ENCODE measurements at regions not wholly inside any gene's neighbourhood (a gene's known extent, or its start where the extent isn't known, plus 50 kb on each side); places are given as distances from the start of the nearest gene placed in this dataset.

GRCh38 chr14:101477648-101478047 lies 83.6 kb upstream of the DIO3 start:
- no peak for TF ChIP-seq CTCF (IDR thresholded peaks at IDR 0.05; ENCODE audit: insufficient read depth, low read length, poor library complexity, severe bottlenecking)
- no peak for TF ChIP-seq EZH2phosphoT487 (conservative IDR thresholded peaks at IDR 0.05; ENCODE audit: low read length)
- Histone ChIP-seq H3K79me2 (ENCODE audit: insufficient read depth, low read length) (no peaks in the 10 kb centered on the region), H3K27ac (ENCODE audit: low read depth, low read length) (no peak overlapping the region), H2AFZ (ENCODE audit: low read depth, low read length, severe bottlenecking) (no peak overlapping the region), H3K27me3 (ENCODE audit: low read length) (no peaks in the 10 kb centered on the region), H3K4me3 (ENCODE audit: insufficient read depth, low read length, poor library complexity, severe bottlenecking) (no peak overlapping the region), H3K9me3 (ENCODE audit: insufficient read depth, low read length) (no peaks in the 10 kb centered on the region), H3K9me2 (replicated peaks; ENCODE audit: insufficient read depth, low read length) (no peaks in the 10 kb centered on the region), H4K20me1 (ENCODE audit: low read depth, low read length) (no peaks in the 10 kb centered on the region), H3K9ac (ENCODE audit: low read length) (no peak overlapping the region), H3F3A (ENCODE audit: insufficient read depth) (no peaks in the 10 kb centered on the region), H3K36me3 (ENCODE audit: low read length) (no peaks in the 10 kb centered on the region), H3K4me2 (ENCODE audit: low read depth, low read length, poor library complexity, severe bottlenecking) (no peak overlapping the region)

GRCh38 chr14:101478096-101478495 lies 83.2 kb upstream of the DIO3 start:
- no peak overlapping the region for H3K4me3 ChIP-seq (ENCODE audit: insufficient read depth, low read length, poor library complexity, severe bottlenecking)
- H3K79me2 ChIP-seq (ENCODE audit: insufficient read depth, low read length) = no peaks in the 10 kb centered on the region
- no peak overlapping the region for H2AFZ ChIP-seq (ENCODE audit: low read depth, low read length, severe bottlenecking)
- no peak overlapping the region for H3K9ac ChIP-seq (ENCODE audit: low read length)
- H4K20me1 ChIP-seq (ENCODE audit: low read depth, low read length) = no peaks in the 10 kb centered on the region
- H3K27me3 ChIP-seq (ENCODE audit: low read length) = no peaks in the 10 kb centered on the region
- no peak overlapping the region for H3K4me2 ChIP-seq (ENCODE audit: low read depth, low read length, poor library complexity, severe bottlenecking)
- H3F3A ChIP-seq (ENCODE audit: insufficient read depth) = no peaks in the 10 kb centered on the region
- no peak overlapping the region for H3K27ac ChIP-seq (ENCODE audit: low read depth, low read length)
- H3K9me2 ChIP-seq (replicated peaks; ENCODE audit: insufficient read depth, low read length) = no peaks in the 10 kb centered on the region
- TF ChIP-seq CTCF (IDR thresholded peaks at IDR 0.05; ENCODE audit: insufficient read depth, low read length, poor library complexity, severe bottlenecking) (no peak), EZH2phosphoT487 (conservative IDR thresholded peaks at IDR 0.05; ENCODE audit: low read length) (no peak)
- no peaks in the 10 kb centered on the region for H3K9me3 ChIP-seq (ENCODE audit: insufficient read depth, low read length)
- H3K36me3 ChIP-seq (ENCODE audit: low read length) = no peaks in the 10 kb centered on the region

- no peaks in the 10 kb centered on the region for H3K27me3 ChIP-seq (ENCODE audit: low read length)
- H3K4me3 ChIP-seq (ENCODE audit: insufficient read depth, low read length, poor library complexity, severe bottlenecking) = no peak overlapping the region
- TF ChIP-seq EZH2phosphoT487 (conservative IDR thresholded peaks at IDR 0.05; ENCODE audit: low read length) (no peak), CTCF (IDR thresholded peaks at IDR 0.05; ENCODE audit: insufficient read depth, low read length, poor library complexity, severe bottlenecking) (no peak)
Measured at GRCh38 chr14:101478796-101479410, 82.4 kb upstream of the DIO3 start.

More at GRCh38 chr14:101478796-101479410, 82.4 kb upstream of the DIO3 start:
- no peaks in the 10 kb centered on the region for H3K9me2 ChIP-seq (replicated peaks; ENCODE audit: insufficient read depth, low read length)
- no peak overlapping the region for H2AFZ ChIP-seq (ENCODE audit: low read depth, low read length, severe bottlenecking)
- no peaks in the 10 kb centered on the region for H3K9me3 ChIP-seq (ENCODE audit: insufficient read depth, low read length)
- H3F3A ChIP-seq (ENCODE audit: insufficient read depth) = no peaks in the 10 kb centered on the region
- no peaks in the 10 kb centered on the region for H3K36me3 ChIP-seq (ENCODE audit: low read length)
- H3K27ac ChIP-seq (ENCODE audit: low read depth, low read length) = no peak overlapping the region
- no peaks in the 10 kb centered on the region for H4K20me1 ChIP-seq (ENCODE audit: low read depth, low read length)
- no peak overlapping the region for H3K9ac ChIP-seq (ENCODE audit: low read length)
- no peaks in the 10 kb centered on the region for H3K79me2 ChIP-seq (ENCODE audit: insufficient read depth, low read length)
- H3K4me2 ChIP-seq (ENCODE audit: low read depth, low read length, poor library complexity, severe bottlenecking) = no peak overlapping the region
